Stimulated activated CD4-positive, alpha-beta T cell treated with anti-CD3 and anti-CD28 coated beads, Interleukin-15, amount 100 ng/mL, for 1 hour (primary cell): ENCODE measurements at regions not wholly inside any gene's neighbourhood (a gene's known extent, or its start where the extent isn't known, plus 50 kb on each side); places are given as distances from the start of the nearest gene placed in this dataset.
"Not testable (repeated sequence)": the region's sequence is repeated elsewhere in the genome, so short reads cannot be mapped to it uniquely, and the experiment has no call there.

Source experiments
- DNase-seq, 2 donors: peaks; one replicate each; pipeline ENCODE4 v3.0.0-alpha.2; 2020; ENCODE audit warnings: low read depth in 1 of 2, low spot score in 1 of 2

GRCh38 chr11:112534208-112534607 lies 273.5 kb upstream of the PLET1 start:
- no peak for DNase-seq

DNA sequence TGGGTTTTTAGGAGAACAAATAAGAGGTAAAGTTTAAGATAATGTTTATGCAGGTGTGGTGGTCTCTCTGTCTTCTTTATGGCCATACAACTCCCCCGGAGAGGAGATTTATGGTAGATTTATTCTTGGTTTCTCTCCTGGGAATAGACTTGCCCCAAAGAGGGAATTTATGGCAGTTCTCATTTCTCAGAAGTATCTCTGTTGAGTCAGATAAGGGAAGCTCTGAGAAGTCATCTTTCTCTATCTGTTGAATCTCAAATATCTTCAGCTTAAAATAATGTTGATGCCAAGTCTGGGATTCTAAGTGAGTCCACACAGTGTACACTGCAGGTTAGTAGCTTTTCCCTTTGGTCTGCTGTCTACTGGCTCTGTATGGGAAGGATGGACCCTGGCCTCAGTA lies 276.4 kb upstream of the PLET1 start:
- DNase-seq, result no peak

GRCh38 chr11:112537846-112538330 lies 277.2 kb upstream of the PLET1 start:
- DNase-seq, result no peak

- no peak for DNase-seq
These were observed 278.0 kb upstream of the PLET1 start for GRCh38 chr11:112538534-112539280.

DNA sequence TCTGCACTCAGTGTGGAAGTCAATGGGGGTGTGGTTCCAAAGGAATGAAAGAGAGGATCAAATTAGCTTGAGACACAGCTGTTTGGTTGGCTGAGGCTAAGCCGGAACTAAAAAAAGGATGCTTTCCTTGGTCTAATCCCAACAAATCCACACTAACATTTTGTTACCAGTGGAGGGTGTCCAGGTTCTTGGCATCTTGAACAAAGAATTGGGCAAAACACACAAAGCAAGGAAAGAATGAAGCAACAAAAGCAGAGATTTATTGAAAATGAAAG lies 278.6 kb upstream of the PLET1 start:
- DNase-seq, result not testable (repeated sequence)

- no peak for DNase-seq
These were observed 279.1 kb upstream of the PLET1 start for GRCh38 chr11:112539741-112540140.

DNA sequence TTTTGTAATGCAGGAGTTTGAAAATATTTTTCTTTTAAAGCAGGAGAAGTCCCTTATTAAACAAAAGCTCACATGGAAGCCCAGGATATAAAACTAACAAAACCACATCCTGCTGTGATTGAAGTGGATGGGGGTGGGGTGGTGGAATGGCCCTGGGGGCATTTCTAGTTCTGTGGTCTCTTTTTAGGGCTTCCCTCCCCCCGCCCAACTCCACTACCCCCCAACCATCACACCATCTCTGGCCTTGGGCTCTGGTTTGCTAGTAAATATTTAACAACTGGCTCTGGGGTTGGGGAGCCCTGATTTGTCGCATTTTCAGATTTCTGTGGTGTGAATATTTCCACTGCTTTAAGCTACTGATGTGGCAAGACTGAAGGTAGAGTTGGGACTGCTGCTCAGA lies 279.6 kb upstream of the PLET1 start:
- DNase-seq, result no peak

DNA sequence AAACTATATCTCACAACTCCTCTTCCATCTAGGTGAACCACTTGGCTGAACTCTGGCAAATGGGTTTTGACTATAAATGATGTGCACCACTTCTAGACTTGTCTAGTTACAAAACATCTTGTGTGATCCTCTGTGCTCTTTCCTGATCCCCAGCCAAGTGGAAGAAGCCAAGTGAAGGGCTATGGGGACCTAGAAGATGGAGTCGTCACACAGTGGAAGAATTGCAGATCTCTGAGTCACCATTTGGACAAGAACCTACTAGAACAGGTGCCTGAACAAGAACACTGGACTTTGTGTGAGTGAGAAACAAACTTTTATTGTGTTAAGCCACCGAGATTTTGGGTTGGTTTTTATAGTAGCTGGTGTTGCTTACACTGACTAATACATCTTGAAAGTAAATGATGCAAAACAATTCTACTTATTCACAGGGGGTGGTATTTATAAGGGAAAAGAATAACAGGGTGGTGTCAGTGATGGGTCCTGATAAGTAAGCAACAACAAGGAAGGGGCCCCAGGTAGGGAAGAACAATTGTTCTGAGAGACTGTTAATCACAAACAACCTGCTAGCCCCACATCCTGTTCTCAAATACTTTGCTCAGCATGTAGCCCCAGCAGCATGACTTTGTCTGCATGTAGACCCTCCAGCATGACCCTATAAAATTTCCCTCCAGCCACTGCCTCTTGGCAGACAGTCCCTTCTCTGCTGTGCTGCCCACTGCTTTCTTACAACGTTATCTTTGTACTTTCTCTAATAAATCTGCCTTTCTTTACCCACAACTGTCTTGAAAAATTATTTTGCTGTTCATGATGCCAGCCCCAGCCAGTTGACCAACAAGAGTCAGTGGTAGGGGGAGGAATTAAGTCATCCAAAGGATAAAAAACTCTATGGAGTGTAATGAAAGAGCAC lies 280.7 kb upstream of the PLET1 start:
- no peak for DNase-seq

GRCh38 chr11:112542479-112542878 lies 281.8 kb upstream of the PLET1 start:
- no peak for DNase-seq

DNA sequence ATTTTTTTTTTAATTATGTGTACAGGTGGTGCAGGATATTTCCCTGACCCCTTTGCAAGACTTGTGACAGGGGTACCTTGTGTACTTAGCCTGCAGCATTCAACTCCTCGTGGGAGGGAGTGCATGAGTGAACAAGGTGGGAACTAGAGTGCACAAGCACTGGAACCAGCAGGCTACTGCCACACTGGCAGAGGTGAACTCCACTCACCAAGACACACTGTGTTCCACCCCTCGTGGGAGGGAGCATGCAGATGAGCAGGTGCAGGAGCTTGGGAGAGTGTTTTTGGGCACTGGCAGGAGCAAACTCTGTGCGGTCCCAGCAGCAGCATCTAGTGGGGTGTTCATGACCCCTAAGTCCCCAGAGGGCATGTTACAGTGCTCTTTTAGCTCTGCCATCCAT lies 282.7 kb upstream of the PLET1 start:
- DNase-seq, result no peak

DNA sequence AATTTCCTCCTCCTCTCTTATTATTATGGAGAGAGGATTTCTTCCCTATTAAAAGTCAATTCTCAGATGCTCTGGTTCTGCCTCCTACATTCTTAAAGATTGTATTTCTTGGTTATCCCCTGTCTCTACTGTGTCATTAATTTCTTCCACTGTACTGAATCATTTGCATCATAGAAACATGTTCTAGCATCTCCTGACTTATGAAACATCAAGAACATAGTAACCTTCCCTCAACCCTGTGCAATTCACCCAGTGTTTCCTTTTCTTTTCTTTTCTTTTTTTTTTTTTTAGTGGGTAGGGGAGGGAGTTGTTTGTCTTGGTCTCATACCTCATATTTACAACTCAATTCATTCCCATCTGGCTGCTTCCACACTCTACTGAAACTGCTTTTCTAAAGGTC lies 288.0 kb upstream of the PLET1 start:
- DNase-seq, result no peak

- no peak for DNase-seq
These were observed 292.6 kb upstream of the PLET1 start for GRCh38 chr11:112553205-112553731.

DNA sequence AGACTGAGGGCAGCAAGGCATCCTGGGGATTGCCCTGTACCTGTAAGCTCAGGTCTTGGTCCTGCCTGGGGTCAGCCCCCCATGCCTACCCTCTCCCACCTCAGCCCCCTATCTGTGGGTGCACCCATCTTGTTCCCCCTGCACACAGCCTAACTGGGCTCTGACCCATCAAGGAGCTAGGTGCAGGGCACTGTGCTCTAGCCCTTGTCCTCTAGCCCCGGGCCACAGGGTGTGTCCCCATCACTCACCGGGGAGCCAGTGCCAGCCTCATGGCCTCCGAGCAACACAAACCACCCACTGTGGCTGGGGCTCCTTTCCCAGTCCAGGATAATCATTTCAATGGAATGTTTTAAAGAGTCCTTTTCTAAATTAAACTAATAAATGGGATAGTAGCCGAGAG lies 293.9 kb upstream of the PLET1 start:
- DNase-seq, result no peak

GRCh38 chr11:112555491-112556364 lies 295.1 kb upstream of the PLET1 start:
- peak; percentile 38 to 57 for DNase-seq

- DNase-seq, result no peak
These were observed 298.0 kb upstream of the PLET1 start for GRCh38 chr11:112558691-112559090.

- DNase-seq, result no peak
These were observed 303.1 kb upstream of the PLET1 start for GRCh38 chr11:112563808-112564207.

GRCh38 chr11:112564228-112564955 lies 303.7 kb upstream of the PLET1 start:
- no peak for DNase-seq

GRCh38 chr11:112565551-112565950 lies 304.9 kb upstream of the PLET1 start:
- DNase-seq, result no peak

DNA sequence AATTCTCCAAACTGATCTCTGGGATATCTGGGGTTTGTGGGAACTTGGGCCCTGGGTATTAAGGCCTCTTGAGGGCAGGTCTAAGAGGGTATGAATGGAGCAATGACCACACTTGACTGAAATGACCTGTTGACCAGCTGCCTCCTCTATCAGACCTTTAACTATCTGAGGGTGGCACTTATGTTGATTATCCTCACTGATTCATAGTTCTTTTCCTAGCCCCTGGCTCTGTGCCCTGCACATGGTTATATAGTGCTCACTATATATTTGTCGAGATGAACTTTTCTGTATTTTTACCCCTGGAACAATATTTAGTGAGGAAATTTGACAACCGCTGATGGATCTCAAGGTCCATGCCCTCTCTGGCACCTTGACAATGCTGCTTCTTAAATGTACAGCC lies 305.5 kb upstream of the PLET1 start:
- DNase-seq, result no peak

DNA sequence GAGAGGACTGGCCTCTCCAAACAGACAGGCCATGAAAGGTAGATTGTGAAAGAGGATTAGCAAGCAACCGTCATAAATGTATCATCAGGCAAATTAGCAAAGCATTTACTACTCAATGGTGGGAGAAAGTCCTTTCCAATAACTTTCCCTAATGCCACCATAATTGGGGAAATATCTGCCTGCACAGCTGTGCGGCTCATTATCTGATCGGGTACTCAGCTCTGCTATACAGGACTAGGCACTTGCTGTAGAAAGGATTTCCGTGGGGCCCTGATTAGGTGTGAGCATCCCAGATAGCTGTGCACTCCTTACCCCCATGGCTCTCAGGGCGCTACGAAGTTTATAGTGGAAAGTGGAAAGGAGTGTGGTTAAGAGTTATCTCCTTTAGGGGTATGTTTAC lies 309.7 kb upstream of the PLET1 start:
- no peak for DNase-seq

GRCh38 chr11:112579282-112579681 lies 318.6 kb upstream of the PLET1 start:
- DNase-seq, result no peak
